Nephron progenitor cell (in vitro differentiated cells): ENCODE measurements at regions not wholly inside any gene's neighbourhood (a gene's known extent, or its start where the extent isn't known, plus 50 kb on each side); places are given as distances from the start of the nearest gene placed in this dataset.

Source experiments
- DNase-seq: peaks from one replicate; pipeline ENCODE4 v3.0.0; 2021
- H3K27ac Mint-ChIP-seq: 2 replicates; pipeline ENCODE4 v1.8.0; 2021; ENCODE audit warnings: mild to moderate bottlenecking, moderate library complexity, mixed read lengths
- H3K27me3 Mint-ChIP-seq: 2 replicates; pipeline ENCODE4 v1.8.0; 2021; ENCODE audit warnings: mild to moderate bottlenecking, low read depth, mixed read lengths; ENCODE audit not compliant: poor library complexity
- H3K36me3 Mint-ChIP-seq: 2 replicates; pipeline ENCODE4 v1.8.0; 2021; ENCODE audit warnings: low read depth, mixed read lengths
- H3K4me1 Mint-ChIP-seq: 2 replicates; pipeline ENCODE4 v1.8.0; 2021; ENCODE audit warnings: mixed read lengths
- H3K4me3 Mint-ChIP-seq: 2 replicates; pipeline ENCODE4 v1.8.0; 2021; ENCODE audit warnings: mild to moderate bottlenecking, moderate library complexity, mixed read lengths
- H3K9me3 Mint-ChIP-seq: 2 replicates; pipeline ENCODE4 v1.8.0; 2021; ENCODE audit warnings: mild to moderate bottlenecking, moderate library complexity, mixed read lengths
- CTCF ChIP-seq: fragments of 200-600 bp; sonication (generic); IDR thresholded peaks from 2 replicates; pipeline ENCODE4 v1.5.0; 2021; ENCODE audit warnings: antibody characterized with exemption

- no peaks in the 10 kb centered on the region for H3K36me3 Mint-ChIP-seq
- no peak for TF ChIP-seq CTCF
- H3K27ac Mint-ChIP-seq, result no peak overlapping the region
- H3K27me3 Mint-ChIP-seq, result no peaks in the 10 kb centered on the region
- H3K4me1 Mint-ChIP-seq, result no peaks in the 10 kb centered on the region
- no peaks in the 10 kb centered on the region for H3K9me3 Mint-ChIP-seq
- DNase-seq, result no peak
- no peak overlapping the region for H3K4me3 Mint-ChIP-seq
Measured at GRCh38 chr1:96074876-96075577, 646.6 kb upstream of the PTBP2 start.

GRCh38 chr1:96075704-96076455 is 645.7 kb upstream of the PTBP2 start:
- TF ChIP-seq CTCF, result no peak
- no peaks in the 10 kb centered on the region for H3K9me3 Mint-ChIP-seq
- no peak overlapping the region for H3K27ac Mint-ChIP-seq
- H3K36me3 Mint-ChIP-seq, result no peaks in the 10 kb centered on the region
- H3K4me1 Mint-ChIP-seq, result no peaks in the 10 kb centered on the region
- no peak for DNase-seq
- no peaks in the 10 kb centered on the region for H3K27me3 Mint-ChIP-seq
- no peak overlapping the region for H3K4me3 Mint-ChIP-seq

- Mint-ChIP-seq H3K4me1 (no peaks in the 10 kb centered on the region), H3K27me3 (no peaks in the 10 kb centered on the region), H3K36me3 (no peaks in the 10 kb centered on the region), H3K27ac (no peak overlapping the region), H3K9me3 (no peaks in the 10 kb centered on the region), H3K4me3 (no peak overlapping the region)
- no peak for TF ChIP-seq CTCF
- DNase-seq, result no peak
Measured at GRCh38 chr1:96076589-96076988, 645.0 kb upstream of the PTBP2 start.

- Mint-ChIP-seq H3K27ac (no peak overlapping the region), H3K36me3 (no peaks in the 10 kb centered on the region), H3K27me3 (no peaks in the 10 kb centered on the region), H3K4me3 (no peak overlapping the region), H3K4me1 (no peaks in the 10 kb centered on the region), H3K9me3 (peaks cover 7% of the 10 kb centered on the region)
- no peak for DNase-seq
- no peak for TF ChIP-seq CTCF
Measured at GRCh38 chr1:96079581-96079980, 642.0 kb upstream of the PTBP2 start.

- Mint-ChIP-seq H3K4me3 (no peak overlapping the region), H3K9me3 (peaks cover 7% of the 10 kb centered on the region), H3K27ac (no peak overlapping the region), H3K36me3 (no peaks in the 10 kb centered on the region), H3K4me1 (no peaks in the 10 kb centered on the region), H3K27me3 (no peaks in the 10 kb centered on the region)
- DNase-seq, result no peak
- no peak for TF ChIP-seq CTCF
Measured at GRCh38 chr1:96080925-96081324, 640.7 kb upstream of the PTBP2 start.

- TF ChIP-seq CTCF, result no peak
- Mint-ChIP-seq H3K36me3 (no peaks in the 10 kb centered on the region), H3K27ac (no peak overlapping the region), H3K27me3 (no peaks in the 10 kb centered on the region), H3K4me1 (no peaks in the 10 kb centered on the region), H3K9me3 (peaks cover 5% of the 10 kb centered on the region), H3K4me3 (no peak overlapping the region)
- no peak for DNase-seq
Measured at GRCh38 chr1:96087719-96088118, 633.9 kb upstream of the PTBP2 start.
